ENCODE measurements at regions not wholly inside any gene's neighbourhood (a gene's known extent, or its start where the extent isn't known, plus 50 kb on each side); places are given as distances from the start of the nearest gene placed in this dataset.

- Histone ChIP-seq H3K9me3 (ENCODE audit: control insufficient read depth, low read depth, low read length) (no peaks in the 10 kb centered on the region), H3K4me1 (ENCODE audit: control insufficient read depth, extremely low read depth, insufficient read depth, low read length) (no peaks in the 10 kb centered on the region), H3K9ac (ENCODE audit: control insufficient read depth, extremely low read depth, insufficient read depth, low read length) (no peak overlapping the region), H3K4me2 (ENCODE audit: control insufficient read depth, extremely low read depth, insufficient read depth, low read depth, low read length) (no peak overlapping the region), H3K27ac (ENCODE audit: control insufficient read depth, insufficient read depth, low read length) (no peak overlapping the region), H4K20me1 (ENCODE audit: control insufficient read depth, extremely low read depth, insufficient read depth, low read length) (no peaks in the 10 kb centered on the region), H3K79me2 (ENCODE audit: control insufficient read depth, insufficient read depth, low read length) (no peaks in the 10 kb centered on the region), H3K36me3 (ENCODE audit: control insufficient read depth in 2 of 2, extremely low read depth in 1 of 2, insufficient read depth in 2 of 2, low read length in 2 of 2) (no peaks in the 10 kb centered on the region), H3K9me1 (ENCODE audit: control insufficient read depth, extremely low read depth, insufficient read depth, low read length) (no peaks in the 10 kb centered on the region), H2AFZ (ENCODE audit: control insufficient read depth, low read length) (no peak overlapping the region), H3K27me3 (ENCODE audit: control insufficient read depth, extremely low read depth, insufficient read depth, low read length) (no peaks in the 10 kb centered on the region), H3K4me3 (ENCODE audit: control insufficient read depth in 2 of 3, extremely low read depth in 1 of 3, insufficient read depth in 2 of 3, low read depth in 1 of 3, low read length in 3 of 3) (no peak overlapping the region)
- TF ChIP-seq CTCF (optimal IDR thresholded peaks at IDR 0.05 in 1 of 3, IDR thresholded peaks at IDR 0.05 in 1 of 3, conservative IDR thresholded peaks at IDR 0.05 in 1 of 3; ENCODE audit: extremely low read depth in 1 of 3, insufficient read depth in 2 of 3, low read length in 3 of 3) (no peak), EZH2 (IDR thresholded peaks at IDR 0.05; ENCODE audit: low read length) (no peak)
- FAIRE-seq (no peak), DNase-seq (ENCODE audit: low read depth, low spot score) (no peak)
- dilution Hi-C loops (cut with MboI; ENCODE audit: extremely low pct_ligation_motif_present, low sequenced_read_pairs): no loop called here
Measured at GRCh38 chr7:142657376-142657775, 91.9 kb upstream of the PRSS1 start.

- Histone ChIP-seq H3K4me3 (ENCODE audit: control insufficient read depth in 2 of 3, extremely low read depth in 1 of 3, insufficient read depth in 2 of 3, low read depth in 1 of 3, low read length in 3 of 3) (no peak overlapping the region), H3K27ac (ENCODE audit: control insufficient read depth, insufficient read depth, low read length) (no peak overlapping the region), H2AFZ (ENCODE audit: control insufficient read depth, low read length) (no peak overlapping the region), H4K20me1 (ENCODE audit: control insufficient read depth, extremely low read depth, insufficient read depth, low read length) (no peaks in the 10 kb centered on the region), H3K79me2 (ENCODE audit: control insufficient read depth, insufficient read depth, low read length) (no peaks in the 10 kb centered on the region), H3K4me2 (ENCODE audit: control insufficient read depth, extremely low read depth, insufficient read depth, low read depth, low read length) (no peak overlapping the region), H3K36me3 (ENCODE audit: control insufficient read depth in 2 of 2, extremely low read depth in 1 of 2, insufficient read depth in 2 of 2, low read length in 2 of 2) (no peaks in the 10 kb centered on the region), H3K9me1 (ENCODE audit: control insufficient read depth, extremely low read depth, insufficient read depth, low read length) (no peaks in the 10 kb centered on the region), H3K9ac (ENCODE audit: control insufficient read depth, extremely low read depth, insufficient read depth, low read length) (no peak overlapping the region), H3K4me1 (ENCODE audit: control insufficient read depth, extremely low read depth, insufficient read depth, low read length) (no peaks in the 10 kb centered on the region), H3K27me3 (ENCODE audit: control insufficient read depth, extremely low read depth, insufficient read depth, low read length) (no peaks in the 10 kb centered on the region), H3K9me3 (ENCODE audit: control insufficient read depth, low read depth, low read length) (no peaks in the 10 kb centered on the region)
- TF ChIP-seq CTCF (optimal IDR thresholded peaks at IDR 0.05 in 1 of 3, IDR thresholded peaks at IDR 0.05 in 1 of 3, conservative IDR thresholded peaks at IDR 0.05 in 1 of 3; ENCODE audit: extremely low read depth in 1 of 3, insufficient read depth in 2 of 3, low read length in 3 of 3) (no peak), EZH2 (IDR thresholded peaks at IDR 0.05; ENCODE audit: low read length) (no peak)
- dilution Hi-C loops (cut with MboI; ENCODE audit: extremely low pct_ligation_motif_present, low sequenced_read_pairs): no loop called here
- FAIRE-seq (no peak), DNase-seq (ENCODE audit: low read depth, low spot score) (no peak)
Measured at GRCh38 chr7:142654398-142654797, 94.9 kb upstream of the PRSS1 start.
